Subcutaneous abdominal adipose tissue (tissue), 5 donors: ENCODE measurements at regions not wholly inside any gene's neighbourhood (a gene's known extent, or its start where the extent isn't known, plus 50 kb on each side); places are given as distances from the start of the nearest gene placed in this dataset.
"Not testable (repeated sequence)": the region's sequence is repeated elsewhere in the genome, so short reads cannot be mapped to it uniquely, and the experiment has no call there.

Experiments
- H3K27ac ChIP-seq: one replicate; pipeline ENCODE4 v1.7.0; 2013; ENCODE audit warnings: low read depth, mild to moderate bottlenecking, inconsistent platforms, low read length, moderate library complexity
- H3K27me3 ChIP-seq, 5 donors: one replicate each; pipeline ENCODE4 v1.7.0; 2013; ENCODE audit warnings: low read length in 5 of 5, inconsistent platforms in 1 of 5; ENCODE audit not compliant: control insufficient read depth in 5 of 5, insufficient read depth in 4 of 5
- H3K36me3 ChIP-seq, 5 donors: one replicate each; pipeline ENCODE4 v1.7.0; 2013; ENCODE audit warnings: low read length in 5 of 5; ENCODE audit not compliant: control insufficient read depth in 5 of 5, insufficient read depth in 5 of 5
- H3K4me1 ChIP-seq, 5 donors: one replicate each; pipeline ENCODE4 v1.7.0; 2013; ENCODE audit warnings: low read length in 5 of 5, mild to moderate bottlenecking in 3 of 5, moderate library complexity in 1 of 5; ENCODE audit not compliant: control insufficient read depth in 5 of 5, insufficient read depth in 5 of 5
- H3K4me3 ChIP-seq, 5 donors: one replicate each; pipeline ENCODE4 v1.7.0; 2013; ENCODE audit warnings: low read length in 5 of 5, low read depth in 1 of 5
- H3K9ac ChIP-seq, 5 donors: one replicate each; pipeline ENCODE4 v1.7.0; 2013; ENCODE audit warnings: low read length in 5 of 5, mild to moderate bottlenecking in 4 of 5, moderate library complexity in 3 of 5
- H3K9me3 ChIP-seq, 5 donors: one replicate each; pipeline ENCODE4 v1.7.0; 2013; ENCODE audit warnings: low read length in 5 of 5; ENCODE audit not compliant: control insufficient read depth in 5 of 5
- donor health status: healthy.
- donor health status: healthy.
- donor health status: healthy.
- donor health status: healthy.
- donor health status: healthy.

DNA sequence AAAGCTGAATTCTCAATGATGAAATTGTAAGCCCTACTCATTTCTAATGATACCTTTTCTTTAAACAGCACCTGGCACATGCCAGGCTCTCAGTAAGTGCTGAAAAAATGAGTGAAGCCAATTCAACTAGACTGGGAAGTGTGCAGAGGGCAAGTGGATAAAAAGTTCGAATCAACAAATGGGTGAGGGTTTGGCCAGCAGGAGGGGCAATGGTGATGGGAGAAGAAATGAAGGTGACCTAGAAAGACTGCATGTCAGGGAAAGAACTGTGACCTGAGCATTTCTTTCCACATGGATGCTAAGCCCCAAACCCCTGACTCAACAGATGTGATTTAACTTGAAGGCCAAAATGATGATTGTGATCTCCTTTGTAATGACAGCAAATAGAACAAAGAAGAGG, 54.6 kb downstream of the DKK1 start:
- no peaks in the 10 kb centered on the region for H3K27me3 ChIP-seq
- H3K4me3 ChIP-seq = no peak overlapping the region
- H3K9ac ChIP-seq = no peak overlapping the region
- no peaks in the 10 kb centered on the region for H3K4me1 ChIP-seq
- no peaks in the 10 kb centered on the region for H3K9me3 ChIP-seq
- no peak overlapping the region for H3K27ac ChIP-seq
- no peaks in the 10 kb centered on the region for H3K36me3 ChIP-seq

- H3K36me3 ChIP-seq, H3K27me3 ChIP-seq, H3K9me3 ChIP-seq, H3K9ac ChIP-seq, H3K4me3 ChIP-seq, H3K27ac ChIP-seq, H3K4me1 ChIP-seq: not testable (repeated sequence)
Measured at GRCh38 chr10:52374207-52374606, 60.1 kb downstream of the DKK1 start.

- Histone ChIP-seq H3K9me3 (peaks cover 0 to 5% (median 0%) of the 10 kb centered on the region in 5 donors), H3K9ac (no peak overlapping the region), H3K4me3 (no peak overlapping the region), H3K27me3 (no peaks in the 10 kb centered on the region), H3K27ac (no peak overlapping the region), H3K4me1 (no peaks in the 10 kb centered on the region), H3K36me3 (no peaks in the 10 kb centered on the region)
Measured at GRCh38 chr10:52376694-52377354, 62.7 kb downstream of the DKK1 start.

- Histone ChIP-seq H3K36me3 (no peaks in the 10 kb centered on the region), H3K4me3 (no peak overlapping the region)
Measured at GRCh38 chr10:52378124-52378523, 64.0 kb downstream of the DKK1 start.

GRCh38 chr10:52379287-52379686, 65.2 kb downstream of the DKK1 start:
- no peak overlapping the region for H3K4me3 ChIP-seq
- no peak overlapping the region for H3K9ac ChIP-seq
- no peaks in the 10 kb centered on the region for H3K27me3 ChIP-seq
- H3K36me3 ChIP-seq = no peaks in the 10 kb centered on the region
- H3K4me1 ChIP-seq = no peaks in the 10 kb centered on the region
- peaks cover 0 to 5% (median 0%) of the 10 kb centered on the region in 5 donors for H3K9me3 ChIP-seq
- H3K27ac ChIP-seq = no peak overlapping the region

More at GRCh38 chr10:52378124-52378523, 64.0 kb downstream of the DKK1 start:
- Histone ChIP-seq H3K9ac (no peak overlapping the region), H3K9me3 (peaks cover 0 to 5% (median 0%) of the 10 kb centered on the region in 5 donors), H3K4me1 (no peaks in the 10 kb centered on the region), H3K27me3 (no peaks in the 10 kb centered on the region), H3K27ac (no peak overlapping the region)

GRCh38 chr10:52383088-52383487, 69.0 kb downstream of the DKK1 start:
- Histone ChIP-seq H3K4me3 (no peak overlapping the region), H3K9me3 (no peaks in the 10 kb centered on the region), H3K36me3 (no peaks in the 10 kb centered on the region), H3K27me3 (no peaks in the 10 kb centered on the region), H3K9ac (no peak overlapping the region), H3K4me1 (no peaks in the 10 kb centered on the region), H3K27ac (no peak overlapping the region)

- no peak overlapping the region for H3K9ac ChIP-seq
- H3K9me3 ChIP-seq = no peaks in the 10 kb centered on the region
- H3K27ac ChIP-seq = no peak overlapping the region
- no peak overlapping the region for H3K4me3 ChIP-seq
- no peaks in the 10 kb centered on the region for H3K27me3 ChIP-seq
- H3K4me1 ChIP-seq = no peaks in the 10 kb centered on the region
- no peaks in the 10 kb centered on the region for H3K36me3 ChIP-seq
Measured at GRCh38 chr10:52387744-52388143, 73.7 kb downstream of the DKK1 start.

DNA sequence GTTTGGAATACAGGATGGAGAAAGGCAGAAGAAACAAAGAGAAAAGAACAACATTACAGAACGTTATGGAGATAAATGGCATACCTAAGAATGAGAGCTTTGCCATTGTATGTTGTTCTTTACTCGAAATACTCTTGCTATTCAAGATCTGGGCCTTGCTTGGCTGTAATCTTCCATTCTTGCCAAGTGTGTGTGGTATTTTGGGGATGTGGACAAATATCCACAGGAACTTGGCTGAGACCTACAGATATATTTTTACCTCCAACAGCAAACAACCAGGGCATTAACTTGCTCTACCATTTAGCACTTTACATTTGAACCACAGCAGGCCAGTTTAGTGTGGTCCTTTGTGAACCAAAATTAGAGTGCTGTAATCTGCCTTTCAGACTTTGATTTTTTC, 76.3 kb downstream of the DKK1 start:
- Histone ChIP-seq H3K9me3 (no peaks in the 10 kb centered on the region), H3K4me3 (no peak overlapping the region), H3K4me1 (no peaks in the 10 kb centered on the region), H3K36me3 (no peaks in the 10 kb centered on the region), H3K27ac (no peak overlapping the region), H3K27me3 (no peaks in the 10 kb centered on the region), H3K9ac (no peak overlapping the region)

DNA sequence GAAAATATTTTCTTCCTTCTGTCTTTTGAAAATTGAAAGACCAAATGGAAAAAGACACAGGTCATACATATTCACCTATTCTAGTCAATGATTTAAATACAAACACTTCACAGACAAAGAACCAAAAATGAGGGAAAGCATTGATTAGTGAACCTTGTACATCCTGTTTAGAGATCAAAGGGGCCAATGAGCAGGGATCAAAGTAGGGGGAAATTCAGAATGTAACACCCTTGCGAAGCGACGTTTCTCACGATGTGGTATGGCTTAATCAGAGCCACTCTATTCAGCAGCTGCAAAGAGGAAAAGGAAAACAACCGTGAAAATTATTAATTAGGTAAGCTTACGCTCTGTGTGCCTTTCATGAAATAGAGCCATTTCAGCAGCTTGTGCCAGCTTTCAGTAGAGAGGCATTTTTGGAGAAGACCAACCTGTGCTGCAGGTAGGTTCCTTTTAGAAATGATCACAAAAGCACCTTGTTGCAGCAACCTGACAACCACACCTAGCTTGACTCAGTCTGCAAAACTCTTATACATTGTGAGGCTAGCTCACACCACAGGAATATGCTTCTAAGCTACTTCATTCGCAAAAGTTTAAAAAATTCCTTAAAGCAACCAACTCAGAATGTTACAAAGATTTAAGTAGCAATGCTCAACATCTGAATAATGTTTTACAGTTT, 78.0 kb downstream of the DKK1 start:
- Histone ChIP-seq H3K36me3 (no peaks in the 10 kb centered on the region), H3K27me3 (no peaks in the 10 kb centered on the region), H3K4me3 (no peak overlapping the region), H3K4me1 (no peaks in the 10 kb centered on the region), H3K9me3 (no peaks in the 10 kb centered on the region), H3K9ac (no peak overlapping the region), H3K27ac (no peak overlapping the region)

DNA sequence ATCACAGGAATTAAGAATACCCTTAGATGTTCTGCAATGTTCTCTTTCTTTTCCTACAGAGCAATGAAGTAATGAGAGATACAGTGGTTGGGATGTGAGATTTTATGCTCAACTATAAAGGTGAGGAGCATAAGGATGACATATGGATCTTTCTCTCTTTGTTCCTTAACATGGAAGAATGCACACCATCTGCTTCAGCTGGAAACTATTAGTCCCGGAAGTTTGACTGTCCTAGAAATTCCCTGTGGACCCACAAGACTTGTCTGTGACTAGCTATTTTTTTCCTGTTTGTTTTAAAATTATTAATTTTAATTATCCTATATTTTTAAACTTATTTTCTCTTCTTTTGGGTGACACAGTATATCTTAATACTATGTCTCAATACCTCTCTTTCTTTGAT, 80.2 kb downstream of the DKK1 start:
- H3K9ac ChIP-seq = no peak overlapping the region
- no peak overlapping the region for H3K27ac ChIP-seq
- no peaks in the 10 kb centered on the region for H3K36me3 ChIP-seq
- no peaks in the 10 kb centered on the region for H3K27me3 ChIP-seq
- H3K9me3 ChIP-seq = no peaks in the 10 kb centered on the region
- H3K4me3 ChIP-seq = no peak overlapping the region
- H3K4me1 ChIP-seq = no peaks in the 10 kb centered on the region
